ENCODE measurements at regions not wholly inside any gene's neighbourhood (a gene's known extent, or its start where the extent isn't known, plus 50 kb on each side); places are given as distances from the start of the nearest gene placed in this dataset.

- no peak overlapping the region for H3K4me3 Mint-ChIP-seq
- intact Hi-C loops (cut with micrococcal nuclease), result no loop called here
Observed at GRCh38 chr5:179397516-179397915, 52.3 kb upstream of the ADAMTS2 start.

More at GRCh38 chr5:179397516-179397915, 52.3 kb upstream of the ADAMTS2 start:
- H3K4me1 Mint-ChIP-seq, result no peaks in the 10 kb centered on the region
- Histone ChIP-seq H3K27me3 (ENCODE audit: insufficient read depth, low read length) (no peaks in the 10 kb centered on the region), H3K4me3 (ENCODE audit: low read length in 2 of 2) (no peak overlapping the region), H3K36me3 (ENCODE audit: insufficient read depth, low read length) (no peaks in the 10 kb centered on the region), H3K27ac (ENCODE audit: low read depth, low read length) (no peak overlapping the region), H3K4me1 (ENCODE audit: insufficient read depth, low read length) (no peaks in the 10 kb centered on the region), H3K9me3 (ENCODE audit: control insufficient read depth in 1 of 2, low read length in 2 of 2) (peaks cover 3 to 13% of the 10 kb centered on the region in 2 donors)
- peaks cover 2 to 11% of the 10 kb centered on the region in 2 donors for H3K27me3 Mint-ChIP-seq
- H3K9me3 Mint-ChIP-seq, result peaks cover 9 to 70% (median 53%) of the 10 kb centered on the region in 8 donors
- H3K27ac Mint-ChIP-seq, result no peak overlapping the region
- POLR2A ChIA-PET (ENCODE audit: partially characterized antibody), result no interaction called here
- DNase-seq, result no peak
- CTCF ChIA-PET (ENCODE audit: partially characterized antibody), result no interaction called here
- peaks cover 3 to 10% of the 10 kb centered on the region in 2 donors for H3K36me3 Mint-ChIP-seq
